HEK293 (cell line): ENCODE measurements at regions not wholly inside any gene's neighbourhood (a gene's known extent, or its start where the extent isn't known, plus 50 kb on each side); places are given as distances from the start of the nearest gene placed in this dataset.

Experiments
- CTCF ChIP-seq: fragments of 450-650 bp; formaldehyde crosslinking; IDR thresholded peaks from 2 replicates; pipeline ENCODE4 v1.5.1; 2016; ENCODE audit warnings: missing biosample characterization, missing genetic modification characterization
- GLIS2 ChIP-seq: fragments of 450-650 bp; formaldehyde crosslinking; IDR thresholded peaks from 2 replicates; pipeline ENCODE4 v1.5.1; 2016; ENCODE audit warnings: missing biosample characterization, missing genetic modification characterization
- ZIC2 ChIP-seq: fragments of 450-650 bp; formaldehyde crosslinking; IDR thresholded peaks from 2 replicates; pipeline ENCODE4 v1.5.1; 2016; ENCODE audit warnings: missing biosample characterization, missing genetic modification characterization
- ZNF174 ChIP-seq: fragments of 450-650 bp; formaldehyde crosslinking; IDR thresholded peaks from 2 replicates; pipeline ENCODE4 v1.5.0; 2017; ENCODE audit warnings: missing biosample characterization, mild to moderate bottlenecking, missing genetic modification characterization
- ZNF18 ChIP-seq: fragments of 450-650 bp; formaldehyde crosslinking; IDR thresholded peaks from 2 replicates; pipeline ENCODE4 v1.5.1; 2016; ENCODE audit warnings: missing biosample characterization, missing genetic modification characterization
- ZNF311 ChIP-seq: fragments of 450-650 bp; formaldehyde crosslinking; IDR thresholded peaks from 2 replicates; pipeline ENCODE4 v1.5.1; 2017; ENCODE audit warnings: missing biosample characterization, missing genetic modification characterization, borderline replicate concordance
- ZNF449 ChIP-seq: fragments of 450-650 bp; formaldehyde crosslinking; IDR thresholded peaks from 2 replicates; pipeline ENCODE4 v1.5.1; 2017; ENCODE audit warnings: missing biosample characterization, mild to moderate bottlenecking, missing genetic modification characterization, moderate library complexity
- ZNF561 ChIP-seq: fragments of 450-650 bp; IDR thresholded peaks from 2 replicates; pipeline ENCODE4 v1.5.1; 2018; ENCODE audit warnings: missing biosample characterization, missing genetic modification characterization, borderline replicate concordance
- ZNF645 ChIP-seq: fragments of 450-650 bp; formaldehyde crosslinking; IDR thresholded peaks from 2 replicates; pipeline ENCODE4; 2016; ENCODE audit warnings: missing biosample characterization, missing genetic modification characterization
- ZNF792 ChIP-seq: fragments of 450-650 bp; formaldehyde crosslinking; IDR thresholded peaks from 2 replicates; pipeline ENCODE4 v1.5.1; 2016; ENCODE audit warnings: missing biosample characterization, missing genetic modification characterization

GRCh38 chrX:147781844-147782243 lies 129.9 kb upstream of the FMR1 start:
- TF ChIP-seq CTCF (tag by site-specific recombination) (no peak), ZNF311 (no peak), ZNF561 (tag by site-specific recombination) (no peak), ZNF449 (tag by site-specific recombination) (no peak), ZNF18 (tag by site-specific recombination) (no peak), ZNF645 (tag by site-specific recombination) (no peak), ZIC2 (tag by site-specific recombination) (no peak), GLIS2 (tag by site-specific recombination) (no peak), ZNF174 (tag by site-specific recombination) (no peak), ZNF792 (no peak)
